GM18519 (cell line): ENCODE measurements at regions not wholly inside any gene's neighbourhood (a gene's known extent, or its start where the extent isn't known, plus 50 kb on each side); places are given as distances from the start of the nearest gene placed in this dataset.
"Not testable (repeated sequence)": the region's sequence is repeated elsewhere in the genome, so short reads cannot be mapped to it uniquely, and the experiment has no call there.

Experiments
- ATAC-seq: cut with Tn5 transposase; IDR thresholded peaks from one replicate; pipeline ENCODE4 v1.9.1; 2021; ENCODE audit warnings: mild to moderate bottlenecking, moderate library complexity; ENCODE audit not compliant: unreplicated experiment, low FRiP score

DNA sequence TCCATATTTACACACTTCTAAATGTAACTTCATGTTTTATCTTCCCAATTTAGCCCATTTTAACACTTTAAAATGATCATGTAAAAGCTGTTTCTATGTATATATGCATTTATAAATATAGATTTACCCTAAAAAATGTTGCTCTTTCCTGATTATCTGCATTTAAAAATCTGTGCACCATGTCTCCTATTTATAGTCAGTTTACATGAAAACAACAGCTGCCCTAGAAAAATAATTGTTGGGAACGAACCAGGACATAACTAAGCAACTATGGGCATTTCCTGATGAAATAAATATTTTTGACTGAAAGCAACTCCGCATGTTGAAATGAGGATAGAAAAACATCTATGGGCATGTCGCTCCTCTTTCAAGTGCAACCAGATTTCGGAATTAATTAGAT, 1368.2 kb downstream of the FAM181B start:
- ATAC-seq, result no peak

- ATAC-seq, result no peak
Observed at GRCh38 chr11:81359476-81359875, 1374.2 kb downstream of the FAM181B start.

GRCh38 chr11:81345609-81346008, 1388.1 kb downstream of the FAM181B start:
- ATAC-seq, result no peak

- no peak for ATAC-seq
Observed at GRCh38 chr11:81342966-81343365, 1390.7 kb downstream of the FAM181B start.

GRCh38 chr11:81340225-81340624, 1393.4 kb downstream of the FAM181B start:
- no peak for ATAC-seq

DNA sequence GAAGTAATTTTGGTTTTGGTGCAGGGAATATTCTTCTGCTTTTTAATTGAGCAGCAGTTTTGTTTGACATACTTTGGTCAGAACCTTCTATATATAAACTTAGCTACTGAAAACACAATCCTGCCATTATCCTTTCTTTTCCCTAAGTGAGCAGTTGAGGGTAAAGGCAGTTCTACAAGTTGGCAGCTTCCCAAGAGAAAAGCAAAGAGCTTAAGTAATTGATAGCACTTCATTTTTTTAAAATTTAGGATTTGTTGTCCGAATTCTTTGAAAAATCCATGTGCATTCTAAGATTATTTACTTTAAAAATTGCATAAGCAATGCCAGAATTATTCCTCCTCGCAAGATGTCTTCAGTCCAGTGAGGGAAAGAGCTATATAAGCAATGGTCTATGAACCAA, 1394.1 kb downstream of the FAM181B start:
- no peak for ATAC-seq

GRCh38 chr11:81337756-81338155, 1395.9 kb downstream of the FAM181B start:
- no peak for ATAC-seq

DNA sequence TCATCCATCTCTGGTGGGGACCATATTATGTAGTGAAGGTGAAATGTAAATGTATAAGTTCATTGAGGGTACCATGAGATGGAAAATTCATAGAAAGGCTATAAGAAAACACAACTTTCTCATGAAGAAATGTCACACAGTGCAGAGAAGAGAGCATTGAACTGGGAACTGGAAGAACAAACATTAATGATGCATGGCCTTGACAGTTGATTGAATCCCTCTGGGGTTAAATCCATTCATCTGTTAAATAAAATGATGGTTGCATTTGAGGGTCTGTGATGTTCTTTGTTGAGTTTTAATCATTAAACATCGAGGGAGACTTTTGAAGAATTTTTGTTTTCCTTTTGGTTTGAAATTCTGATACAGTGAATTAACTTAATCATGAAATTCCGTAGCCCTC, 1401.4 kb downstream of the FAM181B start:
- ATAC-seq, result no peak

DNA sequence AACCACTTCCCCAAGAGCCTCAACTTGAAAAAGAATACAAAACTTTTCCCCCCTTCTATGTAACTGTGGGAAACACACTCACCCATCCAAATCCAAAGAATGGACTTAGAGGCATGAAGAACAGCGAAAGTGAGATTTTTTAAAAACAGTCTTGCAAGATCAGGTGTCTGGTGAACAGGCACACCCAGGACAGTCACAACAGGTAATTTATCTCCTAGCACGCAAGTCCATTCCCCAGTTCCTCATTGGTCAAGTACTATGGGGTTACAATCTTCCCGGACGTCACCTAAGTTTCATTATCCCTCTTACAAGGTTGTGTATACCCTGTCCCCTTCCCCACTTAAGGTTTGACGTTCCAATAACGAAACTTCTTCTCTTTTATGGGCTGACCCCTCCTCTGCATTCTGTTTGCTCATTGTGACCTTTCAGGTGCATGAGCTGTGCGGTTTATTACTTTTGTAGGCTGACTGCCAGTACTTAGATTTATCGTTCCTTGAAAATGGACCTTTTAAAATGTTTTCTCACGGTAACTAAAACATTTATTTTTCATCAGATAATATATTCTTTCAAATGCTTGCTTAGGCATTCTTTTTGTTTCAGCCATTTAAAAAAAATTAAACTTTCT, 1401.9 kb downstream of the FAM181B start:
- ATAC-seq, result no peak

DNA sequence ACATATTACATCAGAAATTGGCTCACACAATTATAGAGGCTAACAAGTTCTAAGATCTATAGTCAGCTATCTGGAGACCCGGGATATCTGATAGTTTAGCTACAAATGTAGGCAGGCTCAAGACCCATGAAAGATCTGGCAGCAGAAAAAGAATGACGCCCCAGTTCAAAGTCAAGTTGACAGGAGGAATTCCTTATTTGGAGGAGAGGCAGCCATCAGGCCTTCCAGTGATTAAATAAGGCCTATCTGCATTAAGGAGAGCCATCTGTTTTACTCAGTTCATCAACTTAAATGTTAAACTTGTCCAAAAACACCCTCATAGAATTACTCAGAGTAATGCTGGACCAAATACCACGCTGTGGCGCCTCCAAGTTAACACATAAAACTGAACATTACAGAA, 1402.6 kb downstream of the FAM181B start:
- no peak for ATAC-seq

DNA sequence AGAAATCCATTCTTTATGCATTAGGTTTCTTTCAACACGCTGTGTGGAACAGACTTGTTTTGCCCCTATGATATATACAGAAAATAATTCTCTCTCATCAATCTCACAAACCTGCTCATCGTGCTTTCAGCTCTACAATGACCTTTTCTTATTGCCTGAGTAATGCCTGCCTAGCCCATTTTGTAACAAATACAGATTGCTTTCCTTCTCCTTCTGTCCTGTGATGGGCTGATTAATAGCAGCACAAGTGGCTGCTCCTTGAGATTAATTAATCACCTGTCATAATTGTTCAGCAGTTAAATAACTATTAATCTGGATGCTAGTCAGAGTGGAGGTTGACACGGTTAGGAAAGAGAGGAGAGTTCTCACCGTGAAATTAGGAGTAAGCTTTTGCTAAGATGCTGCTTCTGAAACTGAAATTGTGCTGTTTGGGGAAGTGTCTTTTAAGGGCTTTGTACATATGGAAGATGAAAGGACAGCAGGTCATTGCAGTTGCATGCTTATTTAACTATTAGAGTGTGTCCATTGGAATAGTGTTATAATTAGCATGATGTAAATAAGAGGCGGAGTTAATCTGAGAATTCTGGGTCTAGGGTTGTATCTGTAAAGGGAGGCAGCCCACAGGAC, 1430.5 kb downstream of the FAM181B start:
- ATAC-seq, result no peak

DNA sequence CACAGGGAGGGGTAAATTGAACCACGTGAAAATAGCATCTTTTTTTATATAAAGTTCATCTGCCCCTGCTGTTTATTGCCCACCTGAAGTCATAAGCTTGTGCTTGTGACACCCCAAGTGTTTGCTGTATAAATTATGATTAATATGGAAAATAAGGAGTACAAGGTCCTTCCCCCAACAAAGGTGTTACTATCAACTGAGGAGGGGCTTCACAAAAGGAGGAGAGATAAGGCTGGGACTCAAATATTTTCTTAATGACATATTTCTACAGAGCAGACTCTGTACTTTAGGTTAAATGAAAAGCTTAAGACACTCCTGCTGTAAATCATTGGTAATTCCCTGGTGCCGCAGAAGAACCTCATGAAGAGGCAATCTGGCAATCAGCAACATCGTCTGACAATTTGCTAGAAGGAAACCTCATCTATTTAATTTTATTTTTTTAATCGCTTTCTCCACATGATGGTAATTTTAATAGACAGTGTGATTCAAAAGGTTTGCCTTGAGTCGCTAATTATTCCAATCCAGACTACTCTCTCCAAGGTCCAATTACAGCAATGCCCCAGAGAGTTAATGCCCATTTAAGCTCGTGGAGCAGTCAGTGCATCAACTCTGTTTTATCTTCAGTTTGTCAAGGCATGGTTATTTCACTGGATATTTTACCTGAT, 1432.4 kb downstream of the FAM181B start:
- no peak for ATAC-seq

- ATAC-seq, result no peak
Observed at GRCh38 chr11:81286959-81287358, 1446.7 kb downstream of the FAM181B start.

GRCh38 chr11:81286550-81286949, 1447.1 kb downstream of the FAM181B start:
- no peak for ATAC-seq

GRCh38 chr11:81280228-81280627, 1453.4 kb downstream of the FAM181B start:
- ATAC-seq, result not testable (repeated sequence)

DNA sequence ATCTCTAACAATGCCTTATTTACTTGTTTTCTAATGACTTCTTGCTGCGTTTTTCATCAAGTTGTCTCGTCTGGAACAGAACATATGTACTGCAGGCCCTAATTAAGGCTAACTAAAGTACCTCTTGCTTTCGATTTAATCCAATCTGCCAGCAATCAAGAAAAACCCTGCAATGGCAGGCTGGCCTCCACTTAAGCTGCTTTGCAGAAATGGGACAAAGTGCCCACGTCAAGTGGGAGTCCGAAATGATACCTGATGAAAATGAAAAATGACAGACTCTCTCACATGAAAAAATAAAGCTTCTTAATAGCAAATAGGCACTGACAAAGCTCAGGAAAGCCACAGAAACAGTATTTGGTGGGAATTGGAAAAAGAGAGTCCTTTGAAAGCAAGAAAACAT, 1454.7 kb downstream of the FAM181B start:
- no peak for ATAC-seq

DNA sequence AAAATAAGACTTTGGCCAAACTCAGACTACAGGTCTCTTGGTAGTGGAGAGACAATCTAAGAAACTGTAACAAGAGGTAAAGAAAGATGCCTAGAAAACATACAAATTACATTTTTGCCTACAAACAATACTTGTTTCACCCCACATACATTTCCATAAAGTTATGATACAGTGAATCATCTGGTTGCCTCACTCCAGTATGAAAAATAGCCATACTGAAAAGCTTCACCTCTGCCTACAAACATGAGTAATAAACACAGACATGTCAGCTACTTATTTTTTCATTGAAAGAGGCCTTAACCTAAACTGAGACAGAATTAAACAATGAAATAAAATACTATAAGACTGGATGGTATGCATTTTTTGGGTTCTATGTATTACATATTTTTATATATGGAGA, 1463.0 kb downstream of the FAM181B start:
- no peak for ATAC-seq

DNA sequence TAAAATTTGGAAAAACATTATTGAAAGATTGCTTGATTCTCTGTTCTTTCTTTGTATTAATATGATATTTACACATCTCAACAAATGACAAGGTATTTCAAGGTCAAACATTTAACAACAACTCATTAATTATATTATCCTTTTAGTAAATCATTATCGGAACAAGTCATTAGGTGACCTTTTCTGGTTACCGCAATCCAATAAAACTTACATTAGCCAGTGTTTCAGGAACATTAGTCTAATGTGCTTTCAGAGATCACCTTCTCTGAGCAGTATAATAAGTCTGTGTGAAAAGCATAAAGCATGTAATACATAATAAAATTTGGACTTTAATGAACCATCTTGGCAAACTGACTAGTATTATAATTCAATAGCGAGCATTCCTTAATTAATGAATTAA, 1466.4 kb downstream of the FAM181B start:
- ATAC-seq, result no peak

GRCh38 chr11:81259471-81259870, 1474.2 kb downstream of the FAM181B start:
- ATAC-seq, result no peak

DNA sequence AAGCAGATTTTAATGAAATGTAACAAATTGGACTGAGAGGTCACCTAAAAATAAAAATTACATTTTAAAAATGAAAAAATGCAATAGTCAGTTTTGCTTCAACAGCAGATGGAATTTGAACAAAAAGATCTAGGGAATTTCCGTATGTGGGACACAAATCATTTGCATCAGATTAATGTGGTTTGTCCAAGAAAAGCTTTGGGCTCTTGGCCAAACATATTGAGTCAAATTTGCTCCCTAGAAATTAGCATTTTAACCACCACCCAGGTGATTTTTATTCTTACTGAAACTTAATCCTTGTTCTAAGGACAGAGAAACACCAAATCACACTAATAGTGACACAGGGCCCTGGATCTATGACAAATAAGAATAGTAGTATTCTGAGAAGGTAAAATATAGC, 1477.8 kb downstream of the FAM181B start:
- ATAC-seq, result no peak

- ATAC-seq, result no peak
Observed at GRCh38 chr11:81253244-81253643, 1480.4 kb downstream of the FAM181B start.

DNA sequence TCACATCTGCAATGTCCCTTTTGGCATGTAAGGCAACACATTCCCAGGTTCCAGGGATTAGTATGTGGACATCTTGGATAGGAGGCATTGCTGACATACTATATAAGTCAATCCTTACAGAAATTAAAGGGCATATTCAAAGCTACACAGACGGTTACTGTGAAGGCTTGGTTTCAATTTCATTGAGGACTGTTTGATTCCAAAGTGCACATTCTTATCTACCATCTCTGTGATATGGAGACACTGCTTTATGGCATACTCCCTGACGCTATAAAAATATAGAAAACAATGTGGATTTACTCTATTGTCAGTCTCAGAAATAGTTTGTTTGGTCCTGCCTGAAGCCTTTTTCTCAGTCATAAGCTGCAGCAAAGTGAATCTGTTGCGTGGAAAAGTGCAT, 1486.7 kb downstream of the FAM181B start:
- ATAC-seq, result no peak
